HEK293T (cell line): ENCODE measurements at regions not wholly inside any gene's neighbourhood (a gene's known extent, or its start where the extent isn't known, plus 50 kb on each side); places are given as distances from the start of the nearest gene placed in this dataset.

Source experiments
- ARNT ChIP-seq: fragments of 450-650 bp; IDR thresholded peaks from 2 replicates; pipeline ENCODE4 v1.6.1; 2017; ENCODE audit warnings: mild to moderate bottlenecking
- CTBP1 ChIP-seq: fragments of 450-650 bp; IDR thresholded peaks from 2 replicates; pipeline ENCODE4 v1.6.1; 2016; ENCODE audit warnings: borderline replicate concordance
- LEF1 ChIP-seq: fragments of 450-650 bp; IDR thresholded peaks from 2 replicates; pipeline ENCODE4 v1.6.1; 2017; ENCODE audit warnings: mild to moderate bottlenecking, borderline replicate concordance
- PKNOX1 ChIP-seq: fragments of 450-650 bp; IDR thresholded peaks from 2 replicates; pipeline ENCODE4 v1.6.1; 2016
- SP1 ChIP-seq: fragments of 450-650 bp; IDR thresholded peaks from 2 replicates; pipeline ENCODE4 v1.6.1; 2017
- SUZ12 ChIP-seq: fragments of 450-650 bp; IDR thresholded peaks from 2 replicates; pipeline ENCODE4 v1.6.1; 2016; ENCODE audit warnings: mild to moderate bottlenecking

GRCh38 chr1:192489047-192489446 lies 86.5 kb upstream of the RGS1 start:
- TF ChIP-seq CTBP1 (no peak), SP1 (no peak), ARNT (no peak), SUZ12 (no peak), PKNOX1 (no peak), LEF1 (no peak)
